NCI-H1694 (cell line): ENCODE measurements at regions not wholly inside any gene's neighbourhood (a gene's known extent, or its start where the extent isn't known, plus 50 kb on each side); places are given as distances from the start of the nearest gene placed in this dataset.
"Not testable (repeated sequence)": the region's sequence is repeated elsewhere in the genome, so short reads cannot be mapped to it uniquely, and the experiment has no call there.

ENCODE experiments used
- DNase-seq: peaks from one replicate; lab custom pipeline; 2025; lab: John Stamatoyannopoulos, UW

DNA sequence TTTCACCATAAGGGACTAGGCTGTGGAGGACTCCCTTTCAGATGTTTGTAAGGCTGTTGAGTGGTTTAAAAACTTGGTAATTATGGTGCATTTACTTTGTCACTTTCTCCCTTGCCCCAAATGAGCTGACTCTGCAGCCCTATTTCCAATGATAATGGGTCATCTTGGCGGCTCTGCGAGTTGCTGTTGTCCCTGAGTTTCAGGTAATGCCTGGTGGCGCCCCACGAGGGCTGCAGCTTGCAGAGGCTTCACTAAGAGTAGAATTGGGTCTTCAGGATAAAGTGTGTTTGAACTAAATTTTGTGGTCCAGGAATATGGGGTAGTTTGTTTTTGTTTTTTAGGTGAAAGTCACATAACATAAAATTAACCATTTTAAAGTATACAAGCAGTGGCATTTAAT lies 450.1 kb upstream of the CFAP20DC start:
- DNase-seq = no peak

GRCh38 chr3:59499000-59499399 lies 449.2 kb upstream of the CFAP20DC start:
- DNase-seq = no peak

DNA sequence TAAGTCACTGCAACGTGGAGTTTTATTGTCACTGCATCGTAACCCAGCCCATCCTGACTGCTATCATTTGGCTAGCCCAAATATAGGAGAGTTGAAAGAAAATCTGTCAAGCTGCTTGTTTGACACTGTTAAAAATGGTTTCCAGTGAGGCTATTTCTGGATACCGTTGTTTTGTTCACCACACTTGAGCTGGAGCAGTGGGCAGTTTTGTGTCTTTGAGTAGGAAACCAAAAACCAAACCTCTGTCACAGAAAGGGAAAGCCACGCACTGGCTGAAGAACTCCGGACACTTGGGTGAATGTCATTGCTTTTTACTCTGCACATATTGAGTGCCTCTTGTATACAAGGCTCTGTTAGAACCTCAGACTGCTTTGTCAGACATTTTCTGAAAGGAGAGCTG lies 446.4 kb upstream of the CFAP20DC start:
- DNase-seq = no peak

GRCh38 chr3:59494969-59495368 lies 445.1 kb upstream of the CFAP20DC start:
- not testable (repeated sequence) for DNase-seq

DNA sequence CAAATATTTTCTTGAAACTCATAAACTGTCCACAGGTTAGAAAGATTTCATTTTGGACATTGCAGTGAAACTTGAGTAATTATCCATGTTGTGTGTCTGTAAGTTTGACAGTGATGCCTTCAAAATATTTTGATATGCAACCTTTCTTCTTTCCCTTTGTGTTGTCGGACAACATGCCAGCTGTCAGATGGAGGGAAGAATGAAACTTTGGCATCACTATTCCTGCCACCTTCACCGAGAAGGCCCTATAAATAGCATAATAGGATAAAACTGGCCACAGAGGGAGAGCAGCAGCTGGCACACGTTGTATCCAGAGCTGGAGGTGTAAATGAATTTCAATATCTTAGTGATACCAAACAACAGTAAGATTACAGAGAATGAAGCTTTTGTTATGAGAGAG lies 436.7 kb upstream of the CFAP20DC start:
- no peak for DNase-seq

- no peak for DNase-seq
Measured at GRCh38 chr3:59483191-59483590, 433.4 kb upstream of the CFAP20DC start.

- DNase-seq = no peak
Measured at GRCh38 chr3:59482684-59483083, 432.9 kb upstream of the CFAP20DC start.

DNA sequence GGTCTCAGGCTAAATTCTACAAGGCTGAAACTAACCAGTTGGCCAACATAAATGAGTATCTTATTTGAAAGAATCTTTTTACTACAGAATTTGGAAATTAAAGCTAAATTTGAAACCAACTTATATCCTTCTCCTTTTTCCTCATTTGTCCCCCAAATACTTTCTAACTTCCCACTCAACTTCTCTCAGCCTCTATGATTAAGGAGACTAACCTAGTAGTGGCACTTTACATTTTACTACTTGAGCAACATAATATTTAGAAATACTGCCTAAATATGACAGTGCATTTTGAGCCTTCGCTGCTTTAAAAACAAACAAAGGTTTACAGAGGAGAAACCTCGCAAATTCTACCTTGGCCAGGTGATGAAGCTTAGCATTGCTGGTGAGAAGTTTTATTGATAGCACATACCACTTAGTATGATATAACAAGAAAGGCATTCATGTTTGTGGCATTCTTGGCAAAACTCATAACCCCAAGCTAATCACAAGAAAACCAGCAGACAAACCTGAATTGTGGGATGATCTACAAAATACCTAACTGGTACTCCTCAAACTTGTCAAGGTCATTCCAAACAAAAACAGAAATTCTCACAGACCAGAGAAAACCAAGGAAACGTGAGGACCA lies 432.1 kb upstream of the CFAP20DC start:
- no peak for DNase-seq

DNA sequence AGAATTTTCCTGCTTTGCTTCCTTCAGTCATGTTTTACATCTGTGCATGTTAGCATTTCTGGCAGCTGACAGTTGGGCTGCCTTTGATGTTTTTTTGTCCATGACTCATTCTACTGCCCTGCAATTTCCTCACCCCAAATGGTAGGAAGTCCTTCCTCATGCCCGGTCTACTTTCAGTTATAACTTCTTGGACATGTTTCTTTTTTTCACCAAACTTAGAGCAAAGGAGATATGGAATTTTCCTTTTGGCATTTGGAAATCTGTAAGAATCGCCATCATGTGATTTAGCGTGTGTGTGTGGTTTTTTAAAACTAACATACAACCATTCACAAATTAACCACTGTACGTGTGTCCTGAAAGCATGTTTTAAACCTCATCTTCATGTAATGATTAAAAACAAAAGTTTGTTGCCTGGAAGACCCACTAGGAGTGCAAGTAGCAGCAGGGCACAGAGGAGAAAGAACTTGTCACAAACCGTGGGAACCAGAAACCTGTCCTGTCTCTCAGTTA lies 430.7 kb upstream of the CFAP20DC start:
- no peak for DNase-seq

GRCh38 chr3:59473636-59474035 lies 423.8 kb upstream of the CFAP20DC start:
- no peak for DNase-seq

- DNase-seq = no peak
Measured at GRCh38 chr3:59472541-59472940, 422.7 kb upstream of the CFAP20DC start.

GRCh38 chr3:59469948-59470723 lies 420.3 kb upstream of the CFAP20DC start:
- DNase-seq = no peak

GRCh38 chr3:59467476-59467875 lies 417.7 kb upstream of the CFAP20DC start:
- no peak for DNase-seq

- DNase-seq = no peak
Measured at GRCh38 chr3:59464187-59464586, 414.4 kb upstream of the CFAP20DC start.

- DNase-seq = no peak
Measured at GRCh38 chr3:59463253-59463652, 413.4 kb upstream of the CFAP20DC start.

DNA sequence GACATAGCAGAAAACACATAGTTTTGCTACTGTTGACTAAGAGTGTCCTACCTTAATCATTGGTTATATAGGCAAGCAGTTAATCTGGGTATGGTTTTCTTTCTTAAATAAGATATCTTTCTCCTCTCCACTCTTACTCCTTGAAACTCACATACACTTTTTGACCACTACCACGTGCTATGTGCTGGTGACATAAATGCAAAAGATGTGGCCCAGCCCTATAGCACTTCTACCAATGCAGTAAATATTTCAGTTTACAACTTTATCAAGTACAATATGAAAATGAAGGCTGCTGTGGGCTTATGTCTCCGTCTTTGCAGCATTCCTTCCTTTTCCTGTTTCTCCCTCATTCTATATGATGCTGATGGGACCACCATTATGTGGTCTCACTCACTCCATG lies 410.2 kb upstream of the CFAP20DC start:
- no peak for DNase-seq

DNA sequence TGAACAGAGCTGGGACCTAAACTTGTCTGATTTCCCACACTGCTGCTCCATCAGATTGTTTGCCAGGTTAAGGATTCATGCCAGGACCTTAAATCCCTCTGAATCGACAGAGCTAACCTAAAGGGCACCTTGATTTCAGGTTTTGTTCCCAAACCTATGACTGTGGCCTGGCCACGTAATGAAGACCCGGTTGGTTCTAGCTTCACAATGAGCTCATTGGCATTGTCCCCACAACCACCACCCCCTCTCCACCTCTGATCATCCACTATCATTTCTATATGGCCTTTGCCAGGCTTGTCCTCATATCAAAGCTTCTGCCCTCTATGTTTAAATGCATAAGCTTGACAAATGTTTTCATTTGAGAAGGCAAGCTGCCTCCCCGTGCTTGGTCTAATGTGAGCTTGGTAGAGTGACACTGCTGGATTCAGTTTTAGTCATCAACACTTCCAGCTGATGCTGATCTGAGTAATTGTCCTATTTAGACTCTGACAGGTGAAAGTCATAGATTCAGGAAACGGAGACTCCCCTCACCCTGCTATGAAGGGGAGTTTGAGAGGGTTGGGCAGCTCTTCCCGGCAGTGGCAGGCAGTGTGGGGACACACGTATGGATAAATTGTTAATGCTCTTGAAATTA lies 407.1 kb upstream of the CFAP20DC start:
- DNase-seq = no peak

GRCh38 chr3:59451800-59452746 lies 402.2 kb upstream of the CFAP20DC start:
- no peak for DNase-seq

DNA sequence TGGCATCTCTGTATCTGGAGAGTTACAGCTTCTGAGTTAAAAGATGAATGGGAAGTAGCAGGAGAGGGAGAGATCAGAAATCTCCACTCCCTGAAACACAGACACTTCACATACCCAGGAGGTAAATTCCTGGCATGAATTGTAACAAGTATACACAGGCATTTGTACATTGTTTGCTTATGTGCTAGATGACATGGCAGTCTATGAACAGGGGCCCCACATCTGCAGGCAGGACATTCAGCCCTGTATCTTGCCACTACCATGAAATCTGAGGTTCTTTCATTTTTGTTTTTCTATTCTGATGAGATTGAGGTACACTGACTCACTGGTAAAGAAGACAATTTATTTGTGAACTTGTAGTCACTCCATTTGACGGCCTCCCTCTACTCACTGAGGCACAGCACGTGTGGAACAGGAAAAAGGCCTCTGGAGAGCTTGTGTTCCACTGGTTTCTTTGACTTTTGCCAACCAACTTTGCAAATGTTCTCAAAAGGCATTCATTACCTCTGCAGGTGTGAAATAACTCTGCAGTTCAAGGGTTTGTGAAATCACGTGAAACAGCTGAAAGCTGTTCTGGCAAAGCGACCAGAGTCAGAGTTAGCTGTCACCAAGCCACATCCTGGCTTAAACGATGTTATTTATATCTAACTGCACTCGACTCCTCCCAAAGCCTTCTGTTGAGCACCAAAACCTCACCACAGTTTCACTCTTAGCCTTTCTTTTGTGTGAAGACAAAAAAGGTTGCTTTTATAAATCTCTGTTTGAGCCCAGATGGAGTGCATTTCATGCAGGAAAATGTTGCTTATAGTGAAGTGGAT lies 401.3 kb upstream of the CFAP20DC start:
- DNase-seq = no peak

DNA sequence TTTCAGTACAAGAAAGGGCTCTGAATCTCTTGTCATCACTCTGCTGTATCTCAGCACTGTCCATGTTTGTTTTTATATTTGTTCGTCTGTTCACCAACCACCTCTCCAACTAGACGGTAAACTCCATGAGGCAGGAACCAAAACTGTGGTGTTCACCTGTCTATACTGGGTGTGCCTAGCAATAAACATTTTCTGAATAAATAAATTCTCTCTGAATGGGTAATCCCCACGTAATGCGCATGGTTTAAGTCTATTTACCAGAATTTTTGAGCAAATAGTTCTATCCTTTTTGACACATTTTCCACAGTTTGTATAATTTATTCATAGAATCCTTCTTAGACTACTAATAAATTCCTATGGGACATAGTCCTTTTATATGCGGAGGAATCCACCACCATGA lies 400.6 kb upstream of the CFAP20DC start:
- DNase-seq = no peak
